GM18498 (cell line): ENCODE measurements at regions not wholly inside any gene's neighbourhood (a gene's known extent, or its start where the extent isn't known, plus 50 kb on each side); places are given as distances from the start of the nearest gene placed in this dataset.
"Not testable (repeated sequence)": the region's sequence is repeated elsewhere in the genome, so short reads cannot be mapped to it uniquely, and the experiment has no call there.

Experiments used
- ATAC-seq: cut with Tn5 transposase; IDR thresholded peaks from one replicate; pipeline ENCODE4 v1.9.1; 2021; ENCODE audit warnings: mild to moderate bottlenecking, moderate library complexity; ENCODE audit not compliant: unreplicated experiment

DNA sequence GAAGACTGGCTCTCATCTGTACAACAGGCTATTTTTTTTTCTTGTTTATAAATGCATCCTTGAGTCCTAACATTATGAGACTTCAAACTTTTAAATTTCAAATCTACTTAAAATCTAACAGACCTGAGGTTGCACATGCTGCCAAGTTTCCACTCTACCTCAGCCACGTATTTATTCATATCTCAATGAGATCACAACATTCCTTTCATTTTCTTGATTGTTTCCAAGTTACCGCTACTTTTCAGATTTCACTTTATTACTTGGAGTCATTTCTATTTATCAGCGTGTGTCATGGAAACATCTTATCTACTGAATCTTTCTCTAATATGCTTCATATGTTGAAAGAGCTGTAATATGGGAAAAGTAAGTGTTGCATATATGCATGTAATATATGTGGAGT is 1257.5 kb upstream of the ATXN8OS start:
- ATAC-seq: no peak

DNA sequence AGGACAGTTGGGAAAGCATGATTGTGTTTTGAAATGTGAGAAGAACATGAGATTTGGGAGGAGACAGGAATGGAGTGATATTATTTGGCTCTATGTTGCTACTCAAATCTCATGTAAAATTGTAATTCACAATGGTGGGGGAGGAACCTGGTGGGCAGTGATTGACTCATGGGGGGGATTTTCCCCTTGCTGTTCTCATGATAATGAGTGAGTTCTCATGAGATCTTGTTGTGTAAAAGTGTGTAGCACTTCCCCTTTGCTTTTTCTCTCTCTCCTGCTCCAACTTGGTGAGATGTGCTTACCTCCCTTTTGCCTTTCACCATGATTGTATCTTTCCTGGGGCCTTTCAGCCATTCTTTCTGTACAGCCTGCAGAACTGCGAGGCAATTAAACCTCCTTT is 1261.0 kb upstream of the ATXN8OS start:
- ATAC-seq: no peak

DNA sequence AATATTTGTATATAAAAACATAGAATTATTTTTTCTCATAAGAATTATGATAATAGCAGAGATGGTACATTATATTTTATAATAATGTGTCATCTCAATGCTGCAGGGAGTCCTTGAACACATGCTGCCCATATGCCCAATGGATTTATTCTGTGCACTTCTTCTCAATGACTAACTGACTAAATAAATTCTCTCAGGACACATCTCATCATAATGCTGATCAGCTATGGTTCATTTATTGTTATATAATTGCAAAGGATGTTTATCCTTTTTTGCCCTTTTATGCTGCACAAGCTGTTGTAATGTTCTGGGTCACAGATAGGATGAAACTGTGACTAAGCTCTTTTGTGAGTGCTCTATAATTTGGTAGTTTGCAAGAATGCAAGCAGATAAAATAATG is 1273.3 kb upstream of the ATXN8OS start:
- ATAC-seq: no peak

DNA sequence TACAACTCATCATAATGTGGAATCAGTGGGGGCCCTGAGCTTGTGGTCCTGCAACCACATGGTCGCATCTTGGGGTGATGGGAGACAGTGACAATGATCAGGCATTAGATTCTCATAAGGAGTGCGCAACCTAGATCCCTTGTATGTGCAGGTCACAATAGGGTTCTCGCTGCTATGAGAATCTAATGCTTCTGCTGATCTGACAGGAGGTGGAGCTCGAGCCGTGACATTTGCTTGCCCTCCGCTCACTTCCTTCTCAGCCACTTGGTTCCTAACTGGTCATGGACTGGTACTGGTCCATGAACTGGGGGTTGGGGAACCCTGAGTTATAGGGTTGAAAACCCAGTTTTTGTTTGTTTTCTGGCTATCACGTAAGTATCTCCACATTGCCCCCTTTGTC is 1290.9 kb upstream of the ATXN8OS start:
- ATAC-seq: no peak

DNA sequence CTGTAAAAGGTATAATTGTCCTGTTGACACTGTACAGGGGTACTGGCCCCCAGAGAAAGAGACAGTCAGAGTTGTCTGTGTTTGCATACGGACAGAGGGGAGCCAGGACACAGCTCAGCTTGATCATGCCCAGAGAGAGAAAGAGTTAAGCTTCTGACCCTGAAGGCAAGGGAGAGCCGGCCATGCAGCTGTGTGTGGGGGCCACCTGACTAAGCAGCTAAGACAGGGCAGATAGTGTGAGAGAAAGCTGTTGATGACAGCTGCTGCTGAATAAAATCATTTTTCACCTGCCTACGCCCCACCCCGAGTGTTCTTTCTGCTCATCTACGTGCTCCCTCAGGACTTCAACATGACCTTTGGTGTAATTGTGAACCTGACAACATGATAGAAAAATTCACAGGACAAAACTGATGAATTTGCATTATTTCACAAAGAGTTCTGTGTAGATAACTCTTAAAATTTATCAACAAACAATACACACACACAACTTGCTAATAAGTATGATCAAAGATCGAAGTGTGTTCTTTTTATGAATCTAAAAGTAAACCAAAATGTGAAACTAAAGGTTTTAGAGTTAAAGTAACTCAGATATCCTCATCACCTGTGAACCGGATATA is 1294.3 kb upstream of the ATXN8OS start:
- ATAC-seq: no peak

DNA sequence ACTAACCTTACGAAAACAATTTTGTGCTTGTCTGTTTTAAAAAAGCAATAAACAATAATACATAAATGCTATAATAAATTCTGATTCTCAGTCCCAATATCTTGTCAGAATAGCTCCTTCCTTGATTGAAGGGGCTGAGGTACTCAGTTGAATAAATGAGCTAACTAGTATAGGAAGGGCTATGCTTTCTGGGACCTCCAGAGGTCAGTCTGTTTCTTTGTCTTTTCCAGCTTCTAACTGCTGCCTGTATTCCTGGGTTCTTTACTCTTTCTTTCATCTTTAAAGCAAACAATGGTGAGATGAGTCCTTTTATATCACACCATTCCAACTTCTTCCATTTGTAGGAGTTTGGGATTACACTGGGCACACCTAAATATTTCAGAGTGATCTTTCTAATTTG is 1297.0 kb upstream of the ATXN8OS start:
- no peak for ATAC-seq

DNA sequence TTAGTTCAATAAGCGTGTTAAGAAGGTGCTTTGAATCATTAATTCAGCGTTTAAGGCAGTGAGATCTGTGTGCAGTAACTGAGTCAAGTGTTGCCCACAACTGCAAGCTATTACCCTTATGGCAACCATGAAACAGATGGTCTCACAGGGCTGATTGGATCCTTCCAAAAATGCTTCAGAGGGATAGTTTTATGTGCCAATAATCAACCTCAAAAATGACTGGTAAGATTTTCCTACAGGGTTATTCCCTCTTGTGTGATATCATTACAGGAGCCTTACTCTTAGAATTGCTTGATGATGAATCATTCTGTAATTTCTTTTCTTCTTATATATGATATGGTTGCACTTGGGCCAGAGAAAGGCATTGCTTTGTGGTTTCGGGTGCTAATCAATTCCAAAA is 1299.2 kb upstream of the ATXN8OS start:
- ATAC-seq: no peak

DNA sequence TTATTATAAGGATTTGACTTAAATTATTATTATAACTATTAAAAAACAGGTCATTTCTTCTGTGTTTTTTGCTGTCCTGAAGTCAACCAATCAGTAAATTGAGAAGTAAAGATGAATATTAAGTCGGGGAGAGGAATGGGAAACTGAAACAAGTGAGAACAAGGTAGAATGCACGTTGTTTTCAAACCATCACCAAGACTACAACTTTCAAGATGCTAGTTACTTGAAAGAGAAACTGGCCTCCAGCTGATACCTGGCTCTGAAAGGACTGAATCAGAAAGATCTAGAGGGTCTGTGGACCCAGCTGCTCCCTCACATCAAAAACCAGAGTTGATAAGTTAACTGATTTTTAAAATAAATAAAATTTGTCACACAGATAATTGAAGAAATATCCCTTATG is 1301.5 kb upstream of the ATXN8OS start:
- ATAC-seq: peak; percentile 67

DNA sequence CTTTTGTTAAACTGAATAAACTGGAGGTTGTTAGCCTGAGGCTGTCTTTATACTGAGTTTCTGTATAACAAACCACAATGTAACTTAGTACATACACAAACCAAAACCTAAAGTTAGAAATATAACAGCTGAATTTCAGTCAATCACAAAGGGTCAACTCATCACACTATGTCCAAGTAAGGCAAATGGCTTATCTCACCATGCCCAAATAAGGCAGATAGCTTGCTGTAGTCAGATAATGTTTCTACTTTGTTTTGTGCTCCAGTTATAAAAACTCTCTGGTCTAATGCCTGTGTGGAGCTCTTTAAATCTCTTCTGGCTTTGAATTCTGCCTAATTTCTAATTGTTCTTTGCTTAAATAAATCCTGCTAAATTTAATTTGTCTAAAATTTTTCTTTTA is 1323.4 kb upstream of the ATXN8OS start:
- ATAC-seq: no peak

DNA sequence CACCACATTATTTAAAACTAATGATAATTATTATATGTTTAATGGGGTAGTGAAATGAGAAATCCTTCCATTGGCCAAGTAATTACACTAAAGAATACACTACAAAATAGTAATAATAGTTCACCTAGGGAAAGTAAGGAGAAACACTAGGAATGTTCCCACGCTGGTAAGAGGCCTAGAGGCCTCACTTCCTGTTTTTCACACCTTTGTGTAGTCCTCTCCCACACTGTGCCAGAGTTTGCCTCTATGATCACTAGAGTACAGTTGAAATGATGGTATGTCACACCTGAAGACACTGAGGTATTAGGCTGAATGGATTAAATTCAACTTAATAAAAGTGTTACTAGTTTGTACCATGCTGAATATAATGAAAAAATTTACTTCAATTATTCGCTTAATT is 1348.0 kb upstream of the ATXN8OS start:
- no peak for ATAC-seq

DNA sequence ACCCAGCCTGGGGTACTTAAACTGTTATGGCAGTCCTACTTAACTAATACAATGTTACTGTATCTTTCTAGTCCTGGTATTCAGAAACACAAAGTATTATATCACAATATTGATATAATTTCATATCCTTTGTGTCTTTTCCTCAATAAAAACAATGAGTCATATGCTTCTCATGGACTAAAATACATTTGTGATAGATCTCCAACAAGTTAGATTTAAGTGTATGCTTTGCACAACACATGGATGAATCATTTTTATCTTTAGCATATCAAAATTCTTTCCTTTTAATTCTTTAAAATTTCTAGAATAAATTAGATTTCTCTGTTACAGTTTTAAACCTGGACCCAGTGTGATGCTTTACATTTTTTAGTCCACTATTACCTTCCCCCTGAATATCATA is 1357.8 kb upstream of the ATXN8OS start:
- ATAC-seq: no peak

DNA sequence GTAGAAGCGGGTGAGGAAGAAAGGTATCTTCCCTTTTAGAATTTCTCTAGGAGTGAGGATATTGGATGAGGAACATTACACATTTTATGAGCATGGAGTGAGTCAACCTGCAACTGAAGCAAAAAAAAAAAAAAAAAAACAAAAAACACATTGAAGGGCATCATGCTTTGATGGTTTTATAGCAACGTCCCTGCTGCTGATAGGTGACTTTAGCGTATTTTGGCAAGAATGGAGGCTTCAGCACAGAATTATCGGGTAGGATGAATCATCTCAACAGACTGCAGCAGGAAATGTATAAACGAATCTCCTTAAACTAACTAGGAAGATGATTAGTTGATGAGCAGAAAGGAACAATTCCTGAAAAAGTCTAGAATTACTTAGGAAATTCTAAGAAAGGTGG is 1359.6 kb upstream of the ATXN8OS start:
- ATAC-seq: no peak

DNA sequence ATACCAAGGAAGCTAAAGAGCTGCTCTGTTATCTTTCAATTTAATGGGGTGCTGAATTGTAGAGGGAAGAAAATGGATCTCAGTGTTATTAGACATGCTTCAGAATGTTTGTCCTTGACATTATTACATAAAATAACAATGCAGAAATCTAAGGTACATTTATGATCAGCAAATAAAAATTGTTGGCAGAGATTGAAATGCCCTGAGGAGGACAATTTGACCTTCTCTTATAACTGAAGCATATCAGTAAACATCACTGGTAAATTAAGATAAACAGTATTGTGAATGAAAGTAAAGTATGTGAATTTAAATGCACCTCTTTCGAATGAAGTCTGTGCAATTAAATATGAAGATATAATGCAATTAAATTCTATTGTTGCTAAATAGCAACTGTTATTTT is 1362.1 kb upstream of the ATXN8OS start:
- ATAC-seq: no peak

DNA sequence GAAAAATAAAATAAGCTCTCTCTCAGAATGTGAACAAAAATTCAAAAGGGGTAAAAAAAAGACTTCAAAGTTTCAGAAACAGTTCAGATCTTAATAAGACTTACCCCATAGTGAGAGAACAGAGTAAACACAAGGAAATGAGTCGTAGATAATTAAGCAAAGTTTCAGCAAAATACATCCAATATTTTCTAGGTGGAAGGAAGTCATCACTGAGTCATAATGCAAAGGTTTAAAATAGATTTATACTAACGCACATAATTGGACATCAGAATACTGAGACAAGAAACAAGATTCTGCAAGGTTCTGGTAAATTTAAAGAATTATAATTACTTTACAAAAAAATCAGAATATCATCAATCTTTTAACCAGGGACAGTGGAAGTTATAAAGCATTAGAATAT is 1370.7 kb upstream of the ATXN8OS start:
- ATAC-seq: no peak

DNA sequence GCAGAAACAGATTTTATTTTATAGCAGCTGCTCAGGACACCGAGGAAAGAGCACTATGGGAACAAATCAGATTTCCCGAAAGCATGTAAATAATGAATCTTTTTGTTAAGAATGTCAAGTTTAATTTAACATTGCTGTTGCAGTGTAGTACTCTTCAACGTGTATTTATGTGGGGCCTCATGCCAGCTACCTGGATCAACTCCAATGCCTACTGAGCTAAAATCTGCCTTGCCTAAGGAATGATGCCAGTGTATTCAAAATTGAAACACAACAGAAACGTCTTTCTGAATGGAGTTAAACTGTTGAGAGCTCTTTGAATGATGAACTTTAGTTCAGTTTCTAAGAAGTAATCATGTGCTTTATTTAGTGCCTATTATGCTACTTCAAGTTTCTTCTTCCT is 1379.8 kb upstream of the ATXN8OS start:
- no peak for ATAC-seq

DNA sequence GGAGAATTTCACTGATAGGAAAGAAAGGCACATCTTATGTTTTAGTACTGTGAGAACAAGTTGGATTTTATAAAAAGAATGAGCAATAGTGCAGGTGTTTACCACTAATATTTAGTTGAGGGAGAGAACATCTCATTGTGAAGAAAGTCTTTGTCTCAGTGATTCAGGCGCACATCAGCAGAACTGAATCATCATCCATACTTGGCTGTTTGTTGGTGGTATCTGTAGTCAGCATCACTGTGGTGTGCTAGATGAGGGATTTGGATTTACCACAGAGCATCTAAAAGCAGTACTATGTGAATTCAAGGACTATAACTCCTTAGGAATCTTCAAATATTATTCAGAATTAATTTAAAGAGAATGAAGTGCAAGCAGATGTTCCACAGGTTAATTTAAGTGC is 1380.5 kb upstream of the ATXN8OS start:
- no peak for ATAC-seq

DNA sequence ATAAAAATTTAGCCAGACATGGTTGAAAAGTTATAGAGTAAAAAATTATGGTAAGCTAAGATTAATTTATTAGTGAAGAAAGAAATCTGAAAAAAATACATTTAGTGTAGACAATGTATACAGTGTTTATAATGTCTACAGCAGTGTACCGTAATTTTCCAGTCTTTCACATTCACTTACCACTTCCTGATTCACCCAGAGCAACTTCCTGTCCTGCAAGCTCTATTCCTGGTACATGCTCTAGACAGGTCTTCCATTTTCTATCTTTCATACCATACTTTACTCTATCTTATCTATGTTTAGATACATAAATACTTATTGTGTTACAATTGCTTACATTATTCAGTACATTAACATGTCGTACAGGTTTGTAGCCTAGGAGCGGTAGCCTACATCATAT is 1387.8 kb upstream of the ATXN8OS start:
- no peak for ATAC-seq

DNA sequence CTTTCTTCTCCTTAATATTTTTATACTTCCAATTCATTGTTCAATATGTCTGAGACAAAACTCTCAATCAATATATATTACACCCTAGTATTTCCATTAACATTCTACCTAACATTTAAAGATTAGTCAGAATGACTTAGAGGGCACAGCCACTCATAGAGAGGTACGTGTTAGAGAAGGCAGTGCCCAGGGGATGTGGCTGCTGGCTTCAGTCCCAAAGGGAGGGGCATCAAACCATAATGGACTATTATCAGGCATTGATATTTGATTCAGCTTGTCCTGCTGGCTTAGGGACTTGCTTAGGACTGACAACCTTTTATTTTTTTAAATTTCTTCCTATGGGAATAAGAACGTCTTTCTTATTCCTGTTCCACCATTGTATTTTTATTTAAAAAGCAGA is 1392.0 kb upstream of the ATXN8OS start:
- ATAC-seq: no peak

DNA sequence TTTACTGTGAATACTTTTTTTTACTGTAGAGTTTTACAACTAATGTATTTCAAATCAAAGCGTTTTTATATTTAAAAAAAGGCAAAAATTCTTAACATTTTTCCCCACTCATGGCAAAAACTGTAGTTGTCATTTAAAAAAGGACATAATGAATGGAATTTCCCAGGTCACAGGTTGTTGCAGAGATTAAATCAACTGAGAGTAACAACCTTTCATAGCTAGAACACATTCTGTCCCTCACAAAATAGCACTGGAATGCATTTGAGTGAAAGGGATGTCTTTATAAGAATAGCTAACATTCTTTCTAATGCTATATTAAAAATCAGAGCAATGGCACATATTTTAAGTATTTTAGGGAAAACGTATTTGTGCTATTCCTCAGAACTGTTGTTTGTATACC is 1393.3 kb upstream of the ATXN8OS start:
- ATAC-seq: no peak

DNA sequence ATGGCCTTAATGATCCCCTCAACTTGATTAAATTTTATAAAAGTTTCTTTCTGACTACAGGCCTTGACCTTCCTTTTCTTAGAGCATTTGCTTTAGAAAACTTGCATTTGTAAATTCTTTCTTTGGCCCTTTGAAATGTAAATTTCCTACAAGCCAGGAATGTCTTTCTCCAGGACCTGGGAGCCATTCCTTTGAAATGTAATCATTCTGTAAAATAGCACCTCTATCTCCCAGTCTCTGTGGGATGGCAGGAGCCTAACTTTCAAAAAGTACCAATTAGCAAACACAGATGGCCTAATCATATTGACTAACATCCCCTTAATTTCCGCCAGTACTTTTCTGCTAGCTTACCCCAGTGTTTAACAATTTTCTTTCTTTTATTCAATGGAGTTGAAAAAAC is 1394.2 kb upstream of the ATXN8OS start:
- ATAC-seq: no peak

DNA sequence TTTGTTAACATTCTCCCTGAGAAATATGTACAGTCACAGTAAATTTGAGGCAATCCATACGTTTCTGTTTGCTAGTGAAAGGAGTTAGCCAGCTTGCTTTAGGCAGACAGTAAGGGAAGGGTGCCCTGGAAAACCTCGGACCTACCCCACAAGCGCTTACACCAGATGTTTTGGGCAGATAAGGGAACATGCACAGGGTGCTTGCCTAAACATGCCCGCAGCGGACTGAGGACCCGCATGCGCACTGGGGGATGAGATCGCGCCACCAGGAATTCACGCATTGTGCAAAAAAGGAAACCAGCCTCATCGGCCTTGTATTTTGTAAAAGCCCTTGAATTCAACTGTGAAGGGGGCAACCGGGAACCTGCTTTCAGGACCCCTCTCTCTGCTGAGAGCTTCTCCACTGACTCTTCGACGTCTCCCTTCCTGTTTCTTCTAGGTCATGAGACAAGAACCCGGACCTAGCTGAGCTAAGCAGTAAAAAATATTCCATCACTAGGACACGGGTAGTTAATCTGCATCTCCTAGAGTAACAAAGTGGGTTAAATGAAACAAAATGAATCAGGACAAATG is 1399.2 kb upstream of the ATXN8OS start:
- no peak for ATAC-seq

DNA sequence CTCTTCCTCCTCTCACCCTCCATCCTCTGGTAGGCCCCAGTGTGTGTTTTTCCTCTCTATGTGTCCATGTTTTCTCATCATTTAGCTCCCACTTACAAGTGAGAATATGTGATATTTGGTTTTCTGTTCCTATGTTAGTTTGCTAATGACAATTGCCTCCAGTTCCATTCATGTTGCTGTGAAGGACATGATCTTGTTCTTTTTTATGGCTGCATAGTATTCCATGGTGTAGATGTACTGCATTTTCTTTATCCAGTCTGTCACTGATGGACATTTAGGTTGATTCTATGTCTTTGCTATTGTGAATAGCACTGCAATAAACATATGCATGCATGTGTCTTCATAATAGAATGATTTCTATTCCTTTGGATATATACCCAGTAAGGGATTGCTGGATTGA is 1401.6 kb upstream of the ATXN8OS start:
- not testable (repeated sequence) for ATAC-seq

DNA sequence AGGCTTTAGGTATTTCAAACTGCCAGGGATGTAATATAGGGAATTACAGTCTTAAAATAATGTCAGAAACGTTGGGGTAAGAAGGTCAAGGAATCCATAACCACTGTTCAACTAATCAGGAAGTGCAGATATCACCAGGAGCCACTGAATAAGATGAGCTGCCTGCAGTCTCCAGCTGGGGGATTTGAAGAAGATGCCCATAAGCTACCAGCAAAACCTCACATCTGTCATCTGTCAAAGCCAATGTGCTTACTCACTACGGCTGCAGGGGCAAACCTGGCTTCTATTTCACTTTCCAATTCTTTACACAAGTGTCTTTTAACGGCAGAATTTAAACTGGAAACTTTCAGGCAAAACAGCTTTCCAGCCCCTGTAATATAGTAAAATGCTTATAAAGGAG is 1410.1 kb upstream of the ATXN8OS start:
- ATAC-seq: no peak
